ENCODE measurements at regions not wholly inside any gene's neighbourhood (a gene's known extent, or its start where the extent isn't known, plus 50 kb on each side); places are given as distances from the start of the nearest gene placed in this dataset.

- H3K4me2 ChIP-seq (ENCODE audit: low read length): no peak overlapping the region
- H3K4me1 ChIP-seq (ENCODE audit: insufficient read depth, low read length, poor library complexity, severe bottlenecking): peaks cover 35% of the 10 kb centered on the region
- H3K36me3 ChIP-seq (ENCODE audit: insufficient read depth, low read length): no peaks in the 10 kb centered on the region
- no peak overlapping the region for H2AFZ ChIP-seq (ENCODE audit: low read length)
- no TSS peak for BruUV-seq (replicated peaks)
- H3K27ac ChIP-seq (ENCODE audit: low read depth, low read length, poor library complexity, severe bottlenecking): no peak overlapping the region
- intact Hi-C loops (cut with micrococcal nuclease; ENCODE audit: unreplicated experiment): no loop called here
- DNase-seq (ENCODE audit: low spot score): no peak
- no peak overlapping the region for H3K4me3 ChIP-seq (ENCODE audit: low read depth, low read length, poor library complexity, severe bottlenecking)
- no peaks in the 10 kb centered on the region for H3K9me2 ChIP-seq (ENCODE audit: insufficient read depth, low read length)
- ChIA-PET CTCF (ENCODE audit: unreplicated experiment) (no interaction called here), POLR2A (no interaction called here)
- no peaks in the 10 kb centered on the region for H3K9me3 ChIP-seq (ENCODE audit: low read length)
- TF ChIP-seq EZH2phosphoT487 (IDR thresholded peaks at IDR 0.05; ENCODE audit: borderline replicate concordance, low read depth, low read length) (no peak), CTCF (conservative IDR thresholded peaks at IDR 0.05; ENCODE audit: low read length) (no peak)
- H4K20me1 ChIP-seq (ENCODE audit: insufficient read depth, low read length): no peaks in the 10 kb centered on the region
- no peaks in the 10 kb centered on the region for H3K79me2 ChIP-seq (ENCODE audit: insufficient read depth, low read depth, low read length)
Measured at GRCh38 chr15:70530503-70530902, 232.9 kb downstream of the UACA start.

- no peaks in the 10 kb centered on the region for H3K79me2 ChIP-seq (ENCODE audit: insufficient read depth, low read depth, low read length)
Measured at GRCh38 chr15:70530017-70530499, 233.3 kb downstream of the UACA start.

More at GRCh38 chr15:70530017-70530499, 233.3 kb downstream of the UACA start:
- DNase-seq (ENCODE audit: low spot score): no peak
- no peaks in the 10 kb centered on the region for H3K9me2 ChIP-seq (ENCODE audit: insufficient read depth, low read length)
- no peak overlapping the region for H3K27ac ChIP-seq (ENCODE audit: low read depth, low read length, poor library complexity, severe bottlenecking)
- TF ChIP-seq EZH2phosphoT487 (IDR thresholded peaks at IDR 0.05; ENCODE audit: borderline replicate concordance, low read depth, low read length) (no peak), CTCF (conservative IDR thresholded peaks at IDR 0.05; ENCODE audit: low read length) (no peak)
- BruUV-seq (replicated peaks): no TSS peak
- intact Hi-C loops (cut with micrococcal nuclease; ENCODE audit: unreplicated experiment): no loop called here
- no peak overlapping the region for H3K4me2 ChIP-seq (ENCODE audit: low read length)
- no peak overlapping the region for H2AFZ ChIP-seq (ENCODE audit: low read length)
- H3K4me1 ChIP-seq (ENCODE audit: insufficient read depth, low read length, poor library complexity, severe bottlenecking): peaks cover 30% of the 10 kb centered on the region
- ChIA-PET CTCF (ENCODE audit: unreplicated experiment) (no interaction called here), POLR2A (no interaction called here)
- no peaks in the 10 kb centered on the region for H3K9me3 ChIP-seq (ENCODE audit: low read length)
- no peak overlapping the region for H3K4me3 ChIP-seq (ENCODE audit: low read depth, low read length, poor library complexity, severe bottlenecking)
- no peaks in the 10 kb centered on the region for H3K36me3 ChIP-seq (ENCODE audit: insufficient read depth, low read length)
- no peaks in the 10 kb centered on the region for H4K20me1 ChIP-seq (ENCODE audit: insufficient read depth, low read length)

All from OCI-LY7 (cell line).